ENCODE measurements at regions not wholly inside any gene's neighbourhood (a gene's known extent, or its start where the extent isn't known, plus 50 kb on each side); places are given as distances from the start of the nearest gene placed in this dataset.

GRCh38 chr3:42020684-42021307 lies 58.9 kb upstream of the ULK4 start:
- CTCF ChIA-PET, result no interaction called here
- Mint-ChIP-seq H3K27me3 (no peaks in the 10 kb centered on the region), H3K27ac (no peak overlapping the region), H3K4me1 (peaks cover 36% of the 10 kb centered on the region), H3K36me3 (peaks cover 2% of the 10 kb centered on the region), H3K4me3 (no peak overlapping the region), H3K9me3 (no peaks in the 10 kb centered on the region)
- DNase-seq, result no peak

- no peak for DNase-seq
- H3K9me3 Mint-ChIP-seq, result no peaks in the 10 kb centered on the region
- peaks cover 36% of the 10 kb centered on the region for H3K4me1 Mint-ChIP-seq
- no peak overlapping the region for H3K4me3 Mint-ChIP-seq
- H3K27ac Mint-ChIP-seq, result no peak overlapping the region
- CTCF ChIA-PET, result no interaction called here
- no peaks in the 10 kb centered on the region for H3K27me3 Mint-ChIP-seq
- peaks cover 2% of the 10 kb centered on the region for H3K36me3 Mint-ChIP-seq
Observed at GRCh38 chr3:42019953-42020260, 58.0 kb upstream of the ULK4 start.

GRCh38 chr3:42019144-42019952 lies 57.4 kb upstream of the ULK4 start:
- CTCF ChIA-PET, result no interaction called here
- Mint-ChIP-seq H3K4me1 (peaks cover 37% of the 10 kb centered on the region), H3K36me3 (peaks cover 7% of the 10 kb centered on the region), H3K4me3 (no peak overlapping the region), H3K9me3 (no peaks in the 10 kb centered on the region), H3K27ac (no peak overlapping the region), H3K27me3 (no peaks in the 10 kb centered on the region)
- no peak for DNase-seq

- peaks cover 6% of the 10 kb centered on the region for H3K27me3 Mint-ChIP-seq
- H3K4me1 Mint-ChIP-seq, result peaks cover 33% of the 10 kb centered on the region
- peak overlapping the region; percentile 87 for H3K27ac Mint-ChIP-seq
- DNase-seq, result peak; percentile 36
- no peaks in the 10 kb centered on the region for H3K9me3 Mint-ChIP-seq
- CTCF ChIA-PET, result interaction anchor here (0.6 to 1.5 kb wide), 4 partner anchors 76 to 544 kb away, joined by 3 to 4 read pairs (median 3); partner anchors contain the start of gene TRAK1
- H3K36me3 Mint-ChIP-seq, result peaks cover 6% of the 10 kb centered on the region
- H3K4me3 Mint-ChIP-seq, result peak overlapping the region; percentile 80
Observed at GRCh38 chr3:42014921-42015533, 53.1 kb upstream of the ULK4 start.

- H3K36me3 Mint-ChIP-seq, result peaks cover 6% of the 10 kb centered on the region
- peaks cover 33% of the 10 kb centered on the region for H3K4me1 Mint-ChIP-seq
- CTCF ChIA-PET, result interaction anchor here (0.9 to 1.5 kb wide), 3 partner anchors 77 to 103 kb away, joined by 3 to 4 read pairs (median 3); partner anchors contain the start of gene TRAK1
- H3K27ac Mint-ChIP-seq, result peak overlapping the region; percentile 87
- H3K27me3 Mint-ChIP-seq, result peaks cover 6% of the 10 kb centered on the region
- H3K9me3 Mint-ChIP-seq, result no peaks in the 10 kb centered on the region
- peak overlapping the region; percentile 80 for H3K4me3 Mint-ChIP-seq
- peak; percentile 30 for DNase-seq
Observed at GRCh38 chr3:42014458-42014920, 52.6 kb upstream of the ULK4 start.

GRCh38 chr3:42013691-42014457 lies 52.0 kb upstream of the ULK4 start:
- Mint-ChIP-seq H3K4me3 (peak overlapping the region; percentile 80), H3K36me3 (peaks cover 6% of the 10 kb centered on the region), H3K27ac (peak overlapping the region; percentile 87), H3K9me3 (no peaks in the 10 kb centered on the region), H3K27me3 (peaks cover 6% of the 10 kb centered on the region), H3K4me1 (peaks cover 33% of the 10 kb centered on the region)
- DNase-seq, result peak; percentile 53
- CTCF ChIA-PET, result interaction anchor here (0.9 to 1.5 kb wide), 2 partner anchors 77 to 104 kb away, joined by 3 to 4 read pairs; partner anchors contain the start of gene TRAK1

- Mint-ChIP-seq H3K36me3 (peaks cover 6% of the 10 kb centered on the region), H3K9me3 (no peaks in the 10 kb centered on the region), H3K27me3 (peaks cover 6% of the 10 kb centered on the region), H3K4me1 (peaks cover 33% of the 10 kb centered on the region), H3K27ac (peak overlapping the region; percentile 88), H3K4me3 (peak overlapping the region; percentile 86)
- CTCF ChIA-PET, result interaction anchor here (1.0 kb wide), 1 partner anchor 91 kb away, joined by 3 read pairs; no protein-coding TSS in a partner anchor
- DNase-seq, result peak; percentile 80
Observed at GRCh38 chr3:42012935-42013690, 51.2 kb upstream of the ULK4 start.

GRCh38 chr3:42012383-42012934 lies 50.6 kb upstream of the ULK4 start:
- CTCF ChIA-PET, result interaction anchor here (1.0 kb wide), 1 partner anchor 92 kb away, joined by 3 read pairs; no protein-coding TSS in a partner anchor
- Mint-ChIP-seq H3K36me3 (peaks cover 6% of the 10 kb centered on the region), H3K27me3 (peaks cover 6% of the 10 kb centered on the region), H3K4me1 (peaks cover 33% of the 10 kb centered on the region), H3K4me3 (peak overlapping the region; percentile 86), H3K27ac (peak overlapping the region; percentile 88), H3K9me3 (no peaks in the 10 kb centered on the region)
- no peak for DNase-seq

All from activated naive CD4-positive, alpha-beta T cell treated with anti-CD3 and anti-CD28 coated beads, Interleukin-2, amount 10 ng/mL, durations not matched to agents 7 days and 5 days (primary cell).